NCI-H146 (cell line): ENCODE measurements at regions not wholly inside any gene's neighbourhood (a gene's known extent, or its start where the extent isn't known, plus 50 kb on each side); places are given as distances from the start of the nearest gene placed in this dataset.
"Not testable (repeated sequence)": the region's sequence is repeated elsewhere in the genome, so short reads cannot be mapped to it uniquely, and the experiment has no call there.

Experiments used
- DNase-seq: peaks from one replicate; lab custom pipeline; 2025; lab: John Stamatoyannopoulos, UW

DNA sequence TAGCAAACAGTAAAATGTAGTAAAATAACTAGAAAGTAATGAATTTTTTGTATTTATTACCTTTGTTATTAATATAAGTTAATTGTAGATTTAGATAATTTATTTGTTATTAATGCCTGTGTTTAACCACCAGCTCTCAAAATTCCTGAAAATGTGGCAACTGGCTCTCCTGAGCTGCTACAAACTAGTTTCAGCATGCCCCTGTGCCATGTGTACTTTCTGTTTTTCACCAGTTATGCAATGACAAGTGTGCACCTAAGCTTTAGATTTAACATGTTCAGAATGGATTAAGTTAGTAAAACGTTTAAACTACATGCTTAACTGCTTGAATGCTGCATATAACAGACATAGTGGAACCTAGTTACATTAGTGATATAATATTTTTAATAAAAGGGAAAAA lies 88.1 kb downstream of the POSTN start:
- DNase-seq, result no peak

- DNase-seq, result no peak
Measured at GRCh38 chr13:37505531-37505930, 93.0 kb downstream of the POSTN start.

DNA sequence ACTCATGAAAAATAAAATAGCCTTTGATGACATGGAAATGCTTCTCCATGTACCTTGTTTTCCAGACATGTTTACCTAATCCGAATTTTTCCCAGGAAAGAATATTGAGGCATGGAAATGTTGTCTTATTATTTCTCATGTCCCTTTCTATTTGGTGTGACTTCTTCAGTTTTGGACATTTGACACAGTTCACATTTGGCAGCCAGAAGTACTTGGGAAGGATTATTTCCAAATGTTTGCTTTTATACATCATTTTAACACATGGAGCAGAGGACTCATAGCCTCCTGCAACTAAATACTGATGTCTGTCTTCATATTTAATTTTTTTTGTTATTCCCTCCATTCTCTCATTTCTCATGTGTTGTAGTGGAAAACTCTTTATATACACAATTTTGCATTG lies 94.3 kb downstream of the POSTN start:
- no peak for DNase-seq

DNA sequence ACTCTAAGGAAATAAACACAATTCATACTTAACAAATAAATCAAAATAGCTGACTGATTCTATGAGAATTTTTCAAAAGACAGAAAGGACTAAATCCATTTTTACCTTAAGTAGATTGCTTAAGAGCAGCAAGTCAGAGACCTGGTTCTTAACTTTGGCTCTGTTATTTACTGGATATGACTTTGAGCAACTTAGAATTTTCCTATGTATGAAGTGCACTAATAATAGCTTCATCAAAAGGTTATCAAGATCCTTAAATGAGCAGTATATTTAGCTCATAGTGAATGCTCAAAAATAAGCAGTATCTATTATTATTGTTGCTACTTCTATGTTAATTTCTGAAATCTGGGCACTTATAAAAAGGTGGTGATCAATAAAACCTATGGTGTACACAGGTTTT lies 95.3 kb downstream of the POSTN start:
- no peak for DNase-seq

- DNase-seq, result not testable (repeated sequence)
Measured at GRCh38 chr13:37502303-37502993, 96.1 kb downstream of the POSTN start.

GRCh38 chr13:37501187-37501586 lies 97.4 kb downstream of the POSTN start:
- no peak for DNase-seq

DNA sequence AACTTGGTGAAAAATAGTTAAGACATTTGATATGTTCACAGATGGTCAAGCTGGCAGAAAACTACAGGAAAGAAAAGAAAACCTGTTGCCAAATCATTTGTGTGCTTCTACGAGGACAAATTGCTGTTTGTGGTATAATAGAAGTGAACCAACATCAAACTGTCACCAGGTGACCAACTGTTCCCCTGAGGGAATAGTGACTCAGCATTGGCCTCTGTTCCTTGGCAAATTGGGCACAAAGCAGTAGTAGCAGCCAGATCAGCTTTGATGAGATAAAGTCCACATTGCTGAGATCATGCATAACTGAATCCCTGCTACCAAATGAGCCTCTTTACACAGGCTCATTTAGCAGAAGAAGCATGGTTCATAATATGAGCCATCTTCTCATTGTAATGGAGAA lies 103.5 kb downstream of the POSTN start:
- no peak for DNase-seq

- no peak for DNase-seq
Measured at GRCh38 chr13:37493775-37494174, 104.8 kb downstream of the POSTN start.

GRCh38 chr13:37492741-37493514 lies 105.6 kb downstream of the POSTN start:
- DNase-seq, result no peak

GRCh38 chr13:37492075-37492474 lies 106.5 kb downstream of the POSTN start:
- DNase-seq, result no peak

DNA sequence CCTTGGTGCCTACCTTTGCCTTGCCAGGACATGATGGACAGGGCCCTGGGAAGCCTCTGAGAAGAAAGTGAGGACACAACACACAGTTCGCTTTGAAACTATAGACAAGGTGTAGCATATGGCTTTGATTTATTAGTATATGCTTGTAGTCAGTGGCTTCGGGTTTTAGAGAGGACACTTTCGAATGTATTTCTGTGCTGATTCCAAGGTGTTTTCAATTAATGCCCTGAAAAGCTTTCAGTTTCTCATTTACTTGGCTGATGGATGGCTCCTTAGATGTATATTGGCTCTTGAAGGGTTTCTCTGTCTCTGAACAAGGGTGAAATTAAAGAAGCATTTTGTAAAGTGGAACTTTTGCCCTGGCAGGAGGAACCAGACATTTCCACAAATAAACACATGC lies 106.9 kb downstream of the POSTN start:
- no peak for DNase-seq

- DNase-seq, result no peak
Measured at GRCh38 chr13:37490176-37490779, 108.3 kb downstream of the POSTN start.

- DNase-seq, result no peak
Measured at GRCh38 chr13:37488726-37489125, 109.8 kb downstream of the POSTN start.

GRCh38 chr13:37486171-37486681 lies 112.3 kb downstream of the POSTN start:
- no peak for DNase-seq

GRCh38 chr13:37485756-37486155 lies 112.8 kb downstream of the POSTN start:
- DNase-seq, result no peak

DNA sequence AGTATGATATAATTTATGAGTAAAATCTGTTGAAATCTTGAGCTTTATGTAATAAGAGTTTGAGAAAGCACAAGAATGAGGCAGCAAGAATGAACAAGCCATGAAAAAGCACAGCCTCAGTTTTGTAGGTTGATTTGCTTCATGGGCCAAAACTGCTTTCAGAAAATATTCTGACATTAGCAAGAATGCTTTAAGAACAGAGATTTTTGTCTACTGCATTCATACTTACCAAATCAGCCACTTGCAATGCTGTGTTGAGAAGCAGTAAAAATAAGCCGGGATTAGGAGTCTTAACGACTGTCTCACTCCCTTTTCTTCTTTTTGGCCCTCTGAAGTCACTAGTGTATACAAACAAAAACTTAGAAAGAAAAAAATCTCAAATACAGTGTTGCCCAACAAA lies 114.5 kb downstream of the POSTN start:
- DNase-seq, result no peak

GRCh38 chr13:37482331-37482730 lies 116.2 kb downstream of the POSTN start:
- no peak for DNase-seq

- DNase-seq, result no peak
Measured at GRCh38 chr13:37481885-37482227, 116.7 kb downstream of the POSTN start.

DNA sequence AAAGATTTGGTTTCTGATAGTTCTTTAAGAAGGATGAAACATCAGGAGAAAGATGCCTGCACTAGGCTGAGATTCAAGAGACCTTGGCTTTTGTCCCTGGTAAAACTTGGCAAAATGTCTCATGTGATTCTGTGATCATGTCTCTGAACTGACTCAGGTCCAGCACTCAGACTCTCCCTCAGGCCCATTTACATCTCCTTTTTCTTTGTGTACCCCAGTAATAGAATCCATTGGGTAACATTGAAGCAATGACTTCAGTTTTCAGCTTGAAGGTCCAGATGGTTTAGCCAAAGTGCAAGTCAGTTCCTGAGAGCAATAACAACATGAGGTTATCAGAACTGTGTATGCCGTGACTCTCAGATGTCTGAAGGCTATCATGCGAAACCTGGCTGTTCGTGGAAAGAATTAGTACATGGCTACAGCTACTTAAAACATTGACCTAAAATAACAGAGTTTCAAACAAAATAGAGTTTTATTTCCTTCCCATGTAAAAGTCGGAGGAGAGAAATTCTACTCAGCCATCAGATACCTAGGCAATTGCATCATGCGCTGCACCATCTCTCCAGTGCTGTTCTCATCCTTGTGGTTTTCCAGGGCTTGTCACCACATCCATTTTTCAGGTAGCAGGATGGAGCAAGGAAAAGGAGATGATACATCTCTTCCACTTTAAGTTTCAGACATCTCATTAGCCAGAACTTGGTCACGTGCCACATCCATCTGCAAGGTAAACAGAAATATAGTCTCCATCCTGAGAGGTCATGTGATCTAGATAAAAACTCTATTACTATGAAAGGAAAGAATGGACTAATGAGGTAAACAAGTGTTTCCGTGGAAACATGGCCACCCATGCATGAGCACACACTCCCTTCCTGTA lies 117.3 kb downstream of the POSTN start:
- no peak for DNase-seq

GRCh38 chr13:37479916-37480315 lies 118.7 kb downstream of the POSTN start:
- DNase-seq, result no peak

GRCh38 chr13:37476874-37477273 lies 121.7 kb downstream of the POSTN start:
- no peak for DNase-seq

GRCh38 chr13:37475966-37476365 lies 122.6 kb downstream of the POSTN start:
- DNase-seq, result no peak
